Myocyte (in vitro differentiated cells): ENCODE measurements at regions not wholly inside any gene's neighbourhood (a gene's known extent, or its start where the extent isn't known, plus 50 kb on each side); places are given as distances from the start of the nearest gene placed in this dataset.

Source experiments
- DNase-seq: peaks from one replicate; pipeline ENCODE4 v3.0.0-alpha.2; 2012; ENCODE audit warnings: low read depth

GRCh38 chr12:67794161-67794560 lies 145.6 kb downstream of the DYRK2 start:
- no peak for DNase-seq

GRCh38 chr12:67795236-67795635 lies 146.7 kb downstream of the DYRK2 start:
- no peak for DNase-seq

DNA sequence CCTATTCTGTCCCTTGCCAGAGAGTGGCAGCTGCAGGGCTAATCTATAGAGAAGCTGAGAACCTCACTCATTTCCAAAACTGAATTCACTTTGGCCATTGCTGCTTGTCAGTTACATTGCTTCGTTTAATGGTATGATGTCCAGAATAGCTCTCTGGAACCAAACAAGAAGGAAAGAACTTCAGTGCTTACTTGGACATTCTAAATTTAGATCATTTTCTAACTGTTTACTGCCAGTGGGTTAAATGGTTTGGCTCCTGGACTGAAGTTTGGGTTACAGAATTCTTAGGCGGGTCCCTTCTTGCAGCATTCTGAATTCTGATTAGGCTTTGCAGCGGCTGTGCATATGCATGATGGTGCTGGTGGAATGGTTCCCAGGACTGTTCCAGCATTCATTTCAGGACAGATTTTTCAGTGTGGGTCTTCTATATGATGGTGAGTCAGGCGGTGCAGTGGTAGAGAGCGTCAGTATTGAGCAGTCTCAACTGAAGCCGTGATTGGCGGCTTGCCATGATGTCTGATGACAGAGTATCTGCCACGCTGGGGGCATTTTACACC lies 148.7 kb downstream of the DYRK2 start:
- DNase-seq: peak; percentile 84

DNA sequence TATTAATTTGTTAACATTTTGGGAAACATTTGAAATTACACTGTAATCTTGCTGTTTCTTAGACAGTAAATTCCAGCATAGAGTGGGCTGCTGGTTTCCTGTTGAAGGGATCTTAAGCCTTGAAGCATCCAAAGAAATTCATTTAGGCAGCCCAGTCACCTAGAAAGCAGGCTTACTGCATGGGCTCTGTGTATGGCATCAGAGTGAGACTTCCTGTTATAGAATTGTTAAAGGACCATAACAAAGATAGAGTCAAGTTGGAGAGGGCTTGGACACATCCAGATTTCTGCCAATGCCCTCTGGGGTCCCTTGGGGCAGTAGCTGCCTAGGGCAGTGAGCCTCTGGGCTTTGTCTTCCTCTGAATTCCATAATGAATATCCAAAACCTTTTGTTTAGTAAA lies 149.2 kb downstream of the DYRK2 start:
- DNase-seq: no peak

DNA sequence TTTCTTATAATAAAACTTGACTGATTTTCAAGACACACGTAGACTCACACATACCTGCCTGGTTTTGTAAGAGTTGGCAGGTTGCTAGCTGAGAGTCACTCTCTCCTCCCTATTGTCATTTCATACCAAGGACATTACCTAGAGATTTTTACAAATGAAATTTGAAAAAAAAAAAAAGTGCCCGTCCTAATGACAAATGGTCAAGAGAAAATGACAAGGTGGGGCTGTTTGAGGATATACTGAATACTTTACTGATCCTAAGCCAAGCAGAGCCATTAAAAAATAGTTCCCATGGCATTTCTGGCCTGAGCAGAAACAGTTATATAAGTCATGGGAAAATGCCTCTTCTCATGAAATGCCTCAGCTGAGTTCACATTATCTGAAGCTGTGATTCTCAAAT lies 150.2 kb downstream of the DYRK2 start:
- no peak for DNase-seq

- no peak for DNase-seq
These were observed 154.2 kb downstream of the DYRK2 start for GRCh38 chr12:67802731-67803130.

- no peak for DNase-seq
These were observed 154.9 kb downstream of the DYRK2 start for GRCh38 chr12:67803278-67803993.

DNA sequence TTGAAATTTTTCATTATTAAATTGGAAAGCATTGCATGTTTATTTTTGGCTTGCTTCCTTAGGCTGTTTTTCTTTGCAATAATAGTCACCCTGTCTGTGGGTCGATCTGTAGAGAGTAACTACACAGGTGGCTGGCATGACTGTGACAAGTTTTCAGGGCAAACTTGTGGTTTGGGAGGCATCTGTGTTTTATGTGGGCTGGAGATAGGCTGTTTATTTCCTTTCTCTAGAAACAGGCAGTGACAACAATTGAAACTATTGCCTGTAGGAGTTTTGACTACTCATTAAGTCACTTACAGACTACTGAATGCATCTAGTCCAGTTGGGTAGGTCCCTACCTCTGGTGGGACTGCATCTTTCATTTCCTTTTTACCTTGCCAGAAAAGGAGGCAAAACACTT lies 155.6 kb downstream of the DYRK2 start:
- peak; percentile 70 for DNase-seq

DNA sequence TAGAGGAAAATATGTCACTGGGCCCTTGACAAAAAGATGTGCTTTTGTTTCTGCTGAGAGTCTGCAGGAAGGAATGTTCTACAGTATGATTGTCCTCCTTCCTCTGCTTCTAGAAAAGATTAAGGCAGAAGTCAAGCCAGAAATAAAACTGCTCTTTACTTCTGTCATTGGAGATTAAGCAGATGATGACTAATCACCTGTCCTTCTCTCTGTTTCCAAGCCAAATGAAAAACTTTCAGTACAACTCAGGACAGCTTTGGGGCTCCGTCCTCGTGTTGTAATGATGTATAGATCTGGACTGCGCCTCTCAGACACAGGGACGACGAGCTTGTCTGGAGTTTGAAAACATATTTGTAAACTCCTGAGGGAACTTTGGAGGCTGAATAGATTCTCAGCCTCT lies 159.3 kb downstream of the DYRK2 start:
- no peak for DNase-seq

DNA sequence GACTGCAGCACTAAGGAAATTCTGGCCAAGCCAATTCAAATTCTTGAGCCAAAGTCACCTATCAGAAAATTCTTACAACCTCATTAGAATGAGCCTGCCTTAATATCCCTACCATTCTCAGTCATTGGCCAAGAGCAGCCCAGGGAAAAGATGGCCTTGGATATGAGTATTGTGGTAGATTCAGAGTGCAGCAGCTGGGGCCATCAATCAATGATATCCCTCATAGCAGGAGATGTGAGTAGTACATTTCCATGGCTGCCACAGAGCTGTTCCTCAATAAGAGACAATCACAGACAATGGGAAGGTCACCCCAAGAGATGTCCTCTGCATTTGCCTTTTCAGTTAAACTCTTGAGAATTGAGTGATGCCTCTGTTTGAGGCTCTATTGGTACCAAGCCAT lies 161.6 kb downstream of the DYRK2 start:
- peak; percentile 93 for DNase-seq

- peak; percentile 72 for DNase-seq
These were observed 163.2 kb downstream of the DYRK2 start for GRCh38 chr12:67811437-67812361.

GRCh38 chr12:67813456-67813904 lies 164.9 kb downstream of the DYRK2 start:
- no peak for DNase-seq

DNA sequence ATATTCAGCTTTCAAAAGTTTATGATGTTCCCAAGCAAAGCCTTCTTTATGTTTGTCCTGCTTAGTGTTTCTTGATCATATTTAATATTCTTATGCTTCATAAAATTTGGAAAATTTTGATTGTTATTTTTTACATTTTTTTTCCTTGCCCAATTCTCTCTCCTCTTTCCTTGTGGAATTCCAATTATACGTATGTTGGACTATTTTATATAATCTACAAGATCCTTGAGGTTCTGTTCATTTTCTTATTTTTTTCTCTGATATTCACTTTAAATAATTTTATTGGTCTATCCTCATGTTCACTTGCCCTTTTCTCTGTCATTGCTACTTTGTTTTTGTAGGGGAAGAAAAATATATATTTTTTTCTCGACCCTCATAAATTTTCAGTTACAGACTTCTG lies 167.7 kb downstream of the DYRK2 start:
- DNase-seq: no peak

GRCh38 chr12:67818459-67818903 lies 169.9 kb downstream of the DYRK2 start:
- peak; percentile 90 for DNase-seq

DNA sequence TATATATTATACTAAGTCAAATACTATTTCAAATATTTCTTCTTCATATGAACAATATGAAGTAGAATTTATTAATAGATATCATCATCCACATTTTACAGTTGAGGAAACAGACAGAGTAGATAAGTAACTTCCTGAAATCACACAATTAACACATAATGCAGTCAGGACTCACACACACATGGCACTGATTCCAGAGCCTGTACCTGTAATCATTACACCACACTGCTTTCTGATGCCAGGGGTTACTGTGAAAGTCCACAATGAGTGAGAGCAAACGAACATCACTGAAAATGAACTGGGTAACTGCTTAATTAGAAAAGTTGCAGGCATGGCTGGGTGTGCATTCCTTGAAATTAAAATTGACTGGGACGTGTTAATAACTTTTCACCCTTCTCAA lies 169.3 kb upstream of the IFNG-AS1 start:
- no peak for DNase-seq

- DNase-seq: no peak
These were observed 168.6 kb upstream of the IFNG-AS1 start for GRCh38 chr12:67820694-67821093.

DNA sequence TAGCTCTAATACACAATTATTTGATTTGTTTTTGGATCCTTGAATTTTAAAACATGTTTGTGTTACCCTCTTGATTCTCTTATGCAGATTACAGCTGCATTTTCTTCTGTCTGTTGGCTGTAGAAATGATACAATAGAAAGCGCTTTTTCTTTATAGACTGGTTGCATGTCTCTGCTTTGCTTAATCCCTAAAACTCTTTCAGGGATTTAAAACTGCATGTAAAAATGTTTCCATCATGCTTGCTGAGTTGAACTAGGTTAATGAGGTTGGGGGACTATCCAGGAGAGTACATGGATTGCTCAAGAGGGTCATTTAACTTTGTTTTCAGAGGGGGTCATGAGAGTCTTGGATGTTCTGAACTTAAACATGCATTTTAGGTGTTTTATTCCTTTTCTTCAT lies 166.4 kb upstream of the IFNG-AS1 start:
- no peak for DNase-seq

- DNase-seq: no peak
These were observed 163.1 kb upstream of the IFNG-AS1 start for GRCh38 chr12:67826148-67826547.

GRCh38 chr12:67826946-67827720 lies 162.1 kb upstream of the IFNG-AS1 start:
- peak; percentile 42 for DNase-seq

DNA sequence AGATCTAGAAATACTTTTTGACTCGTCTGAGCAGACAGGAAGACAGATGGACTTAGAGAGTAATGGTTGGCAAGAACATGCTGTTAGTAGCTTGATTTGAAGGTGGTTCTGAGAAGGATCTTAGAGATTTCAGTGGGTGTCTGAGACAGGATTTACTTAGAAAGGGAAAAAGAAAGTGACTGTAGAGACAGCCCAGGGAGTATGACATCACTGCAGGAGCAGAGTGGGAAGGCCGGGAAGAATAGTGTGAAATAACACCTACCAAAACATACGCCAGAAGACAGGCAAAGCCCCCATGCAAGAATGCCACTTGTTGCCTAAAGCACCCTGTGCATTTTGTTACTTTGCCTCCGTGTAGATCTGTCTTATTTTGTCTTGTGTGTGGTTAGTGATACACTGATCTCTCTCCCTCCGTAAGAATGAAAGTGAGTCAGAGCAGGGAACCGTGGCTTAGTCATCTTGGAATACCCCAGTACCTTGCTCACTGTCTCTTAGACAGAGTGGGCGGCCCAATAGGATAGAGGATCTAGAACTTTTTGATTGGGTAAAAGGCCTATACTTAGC lies 161.3 kb upstream of the IFNG-AS1 start:
- DNase-seq: peak; percentile 93

DNA sequence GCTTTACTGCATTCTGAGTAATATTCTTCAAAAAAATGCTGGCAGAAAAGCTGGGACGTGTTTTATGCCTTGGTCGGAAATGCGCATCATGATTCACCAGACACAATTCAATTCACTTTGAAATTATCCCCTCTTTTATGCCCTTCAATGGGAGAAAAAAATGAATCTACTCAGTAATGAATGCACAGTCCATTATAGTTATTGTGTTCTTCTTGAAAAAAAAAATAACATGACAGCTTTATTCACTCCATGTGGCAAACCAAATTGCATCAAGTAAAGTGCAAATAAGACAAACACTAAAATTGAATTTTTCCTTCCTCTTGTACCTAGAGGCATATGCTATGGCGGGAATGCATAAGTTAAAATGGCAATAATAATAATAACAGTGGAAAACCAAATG lies 159.4 kb upstream of the IFNG-AS1 start:
- DNase-seq: no peak
